Left ventricle myocardium inferior (tissue), 1 donor: ENCODE measurements at regions not wholly inside any gene's neighbourhood (a gene's known extent, or its start where the extent isn't known, plus 50 kb on each side); places are given as distances from the start of the nearest gene placed in this dataset.

Experiments used
- DNase-seq: peaks from one replicate; pipeline ENCODE4 v3.0.0-alpha.2; 2020
- H3K27ac ChIP-seq: fragments of 200-600 bp; replicated peaks from 2 replicates; pipeline ENCODE4 v1.8.0; 2021
- H3K27me3 ChIP-seq: fragments of 200-600 bp; 2 replicates; pipeline ENCODE4 v1.8.0; 2021; ENCODE audit warnings: low read depth
- H3K36me3 ChIP-seq: fragments of 200-600 bp; 2 replicates; pipeline ENCODE4 v1.8.0; 2021
- H3K4me1 ChIP-seq: fragments of 200-600 bp; 2 replicates; pipeline ENCODE4 v1.8.0; 2021
- H3K4me3 ChIP-seq: fragments of 200-600 bp; 2 replicates; pipeline ENCODE4 v1.8.0; 2021; ENCODE audit warnings: mild to moderate bottlenecking, moderate library complexity
- H3K9me3 ChIP-seq: fragments of 200-600 bp; replicated peaks from 2 replicates; pipeline ENCODE4 v1.8.0; 2021
- CTCF ChIP-seq: fragments of 200-600 bp; IDR thresholded peaks from 2 replicates; pipeline ENCODE4 v1.8.0; 2021; ENCODE audit warnings: antibody characterized with exemption, mild to moderate bottlenecking, borderline replicate concordance
- intact Hi-C: fragments of 100-400 bp; cut with micrococcal nuclease; formaldehyde crosslinking; loops from one replicate; pipeline ENCODE4 v1.11.0; 2022
- donor health status: DM: no; HTN: yes; CAD: no; lungs with severe emphysema.

- H3K9me3 ChIP-seq = peaks cover 27% of the 10 kb centered on the region
- H3K4me1 ChIP-seq = peaks cover 17% of the 10 kb centered on the region
- H3K27me3 ChIP-seq = no peaks in the 10 kb centered on the region
- DNase-seq = no peak
- no peaks in the 10 kb centered on the region for H3K36me3 ChIP-seq
- intact Hi-C loops = no loop called here
- no peak for TF ChIP-seq CTCF
- no peak overlapping the region for H3K4me3 ChIP-seq
- H3K27ac ChIP-seq = peak overlapping the region; percentile 21
Measured at GRCh38 chr3:104461431-104461830, 905.3 kb upstream of the ALCAM start.

- Histone ChIP-seq H3K27ac (no peak overlapping the region), H3K9me3 (peaks cover 47% of the 10 kb centered on the region), H3K36me3 (no peaks in the 10 kb centered on the region), H3K4me1 (no peaks in the 10 kb centered on the region), H3K4me3 (no peak overlapping the region), H3K27me3 (no peaks in the 10 kb centered on the region)
- intact Hi-C loops = no loop called here
- DNase-seq = no peak
- no peak for TF ChIP-seq CTCF
Measured at GRCh38 chr3:104472221-104472620, 894.5 kb upstream of the ALCAM start.

- no peaks in the 10 kb centered on the region for H3K36me3 ChIP-seq
- no peak overlapping the region for H3K4me3 ChIP-seq
- H3K27me3 ChIP-seq = no peaks in the 10 kb centered on the region
- intact Hi-C loops = no loop called here
- no peak for TF ChIP-seq CTCF
- peaks cover 46% of the 10 kb centered on the region for H3K9me3 ChIP-seq
- no peaks in the 10 kb centered on the region for H3K4me1 ChIP-seq
- no peak for DNase-seq
- H3K27ac ChIP-seq = no peak overlapping the region
Measured at GRCh38 chr3:104474011-104474410, 892.7 kb upstream of the ALCAM start.

GRCh38 chr3:104503022-104503421, 863.7 kb upstream of the ALCAM start:
- no peaks in the 10 kb centered on the region for H3K36me3 ChIP-seq

GRCh38 chr3:104510131-104510849, 856.4 kb upstream of the ALCAM start:
- peaks cover 7% of the 10 kb centered on the region for H3K9me3 ChIP-seq
- no peaks in the 10 kb centered on the region for H3K4me1 ChIP-seq
- H3K36me3 ChIP-seq = no peaks in the 10 kb centered on the region
- H3K27me3 ChIP-seq = no peaks in the 10 kb centered on the region
- DNase-seq = no peak
- H3K4me3 ChIP-seq = no peak overlapping the region
- no peak overlapping the region for H3K27ac ChIP-seq
- intact Hi-C loops = no loop called here
- TF ChIP-seq CTCF = no peak

More at GRCh38 chr3:104503022-104503421, 863.7 kb upstream of the ALCAM start:
- no peaks in the 10 kb centered on the region for H3K27me3 ChIP-seq
- no peak overlapping the region for H3K4me3 ChIP-seq
- no peak overlapping the region for H3K27ac ChIP-seq
- DNase-seq = no peak
- intact Hi-C loops = no loop called here
- no peak for TF ChIP-seq CTCF
- H3K9me3 ChIP-seq = peaks cover 19% of the 10 kb centered on the region
- H3K4me1 ChIP-seq = no peaks in the 10 kb centered on the region
